Endothelial cell of umbilical vein (primary cell): ENCODE measurements at regions not wholly inside any gene's neighbourhood (a gene's known extent, or its start where the extent isn't known, plus 50 kb on each side); places are given as distances from the start of the nearest gene placed in this dataset.

ENCODE experiments used
- EZH2 ChIP-seq: IDR thresholded peaks from 2 replicates; pipeline ENCODE4 v1.6.1; 2012; ENCODE audit warnings: borderline replicate concordance, low read depth, mild to moderate bottlenecking, moderate library complexity, low read length, inconsistent platforms; ENCODE audit not compliant: severe bottlenecking
- FOS ChIP-seq: IDR thresholded peaks from 2 replicates; pipeline ENCODE4 v1.6.1; 2011; ENCODE audit warnings: mild to moderate bottlenecking, low read length, moderate library complexity, borderline replicate concordance; ENCODE audit not compliant: insufficient read depth
- GATA2 ChIP-seq: IDR thresholded peaks from 2 replicates; pipeline ENCODE4 v1.7.0; 2011; ENCODE audit warnings: low read depth, mild to moderate bottlenecking, moderate library complexity, mixed read lengths, low read length; ENCODE audit not compliant: insufficient read length, insufficient read depth
- JUN ChIP-seq: IDR thresholded peaks from 2 replicates; pipeline ENCODE4 v1.6.1; 2011; ENCODE audit warnings: borderline replicate concordance, low read depth; ENCODE audit not compliant: insufficient read length, insufficient read depth
- POLR2A ChIP-seq: IDR thresholded peaks from 2 replicates; pipeline ENCODE4 v1.6.1; 2012; ENCODE audit warnings: low read depth, mild to moderate bottlenecking, control low read depth, low read length
- POLR2AphosphoS5 ChIP-seq: IDR thresholded peaks from 2 replicates; pipeline ENCODE4 v1.6.1; 2012; ENCODE audit warnings: low read depth, mild to moderate bottlenecking, control low read depth, low read length, moderate library complexity; ENCODE audit not compliant: insufficient read depth
- TF ChIP-seq, protein P1 (sequence below), 2 donors: IDR thresholded peaks; 1 replicate in 1 of 2; 2 replicates in 1 of 2; pipeline ENCODE4 v1.5.1; 2011; ENCODE audit warnings: low read length in 2 of 2, mild to moderate bottlenecking in 2 of 2, moderate library complexity in 2 of 2, control low read depth in 1 of 2, inconsistent platforms in 1 of 2, low read depth in 1 of 2; ENCODE audit not compliant: insufficient read depth in 1 of 2; ENCODE audit errors: extremely low read depth in 1 of 2
- TF ChIP-seq, protein P2 (sequence below): IDR thresholded peaks from 2 replicates; pipeline ENCODE4 v1.6.1; 2011; ENCODE audit not compliant: insufficient read depth, insufficient read length

DNA sequence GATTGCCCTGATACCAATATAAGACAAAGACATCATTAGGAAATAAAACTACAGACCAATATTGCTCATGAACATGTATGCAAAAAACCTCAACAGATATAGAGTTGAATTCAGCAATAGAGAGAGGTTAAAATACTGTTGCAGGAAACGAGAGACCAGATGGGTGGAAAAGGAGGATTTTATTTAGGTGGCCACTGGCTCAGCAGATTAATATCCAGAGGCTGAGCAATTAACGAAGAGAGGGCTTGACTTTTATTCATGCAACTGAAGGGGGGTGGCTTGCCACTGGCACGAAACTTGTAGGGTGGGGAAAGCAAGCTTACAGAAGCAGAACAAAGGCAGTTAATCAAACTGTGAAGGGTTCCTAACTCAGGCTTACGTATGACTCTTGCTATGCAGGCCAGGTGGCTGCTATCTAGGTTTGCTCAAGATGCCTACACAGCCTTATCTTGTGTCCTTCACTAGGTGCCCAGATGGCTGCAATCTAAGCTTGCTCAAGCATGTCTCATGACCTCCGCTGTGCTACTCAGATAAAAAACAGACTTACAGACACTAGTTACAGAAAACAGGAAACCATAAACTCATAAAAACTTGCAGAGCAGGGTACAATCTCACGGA, 126.4 kb downstream of the MMUT start:
- no peak for TF ChIP-seq EZH2
- peak; percentile 64 for TF ChIP-seq POLR2A
- TF ChIP-seq, protein P1, sequence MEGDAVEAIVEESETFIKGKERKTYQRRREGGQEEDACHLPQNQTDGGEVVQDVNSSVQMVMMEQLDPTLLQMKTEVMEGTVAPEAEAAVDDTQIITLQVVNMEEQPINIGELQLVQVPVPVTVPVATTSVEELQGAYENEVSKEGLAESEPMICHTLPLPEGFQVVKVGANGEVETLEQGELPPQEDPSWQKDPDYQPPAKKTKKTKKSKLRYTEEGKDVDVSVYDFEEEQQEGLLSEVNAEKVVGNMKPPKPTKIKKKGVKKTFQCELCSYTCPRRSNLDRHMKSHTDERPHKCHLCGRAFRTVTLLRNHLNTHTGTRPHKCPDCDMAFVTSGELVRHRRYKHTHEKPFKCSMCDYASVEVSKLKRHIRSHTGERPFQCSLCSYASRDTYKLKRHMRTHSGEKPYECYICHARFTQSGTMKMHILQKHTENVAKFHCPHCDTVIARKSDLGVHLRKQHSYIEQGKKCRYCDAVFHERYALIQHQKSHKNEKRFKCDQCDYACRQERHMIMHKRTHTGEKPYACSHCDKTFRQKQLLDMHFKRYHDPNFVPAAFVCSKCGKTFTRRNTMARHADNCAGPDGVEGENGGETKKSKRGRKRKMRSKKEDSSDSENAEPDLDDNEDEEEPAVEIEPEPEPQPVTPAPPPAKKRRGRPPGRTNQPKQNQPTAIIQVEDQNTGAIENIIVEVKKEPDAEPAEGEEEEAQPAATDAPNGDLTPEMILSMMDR (IDR thresholded peaks at IDR 0.05; ENCODE audit: extremely low read depth in 1 of 2, insufficient read depth in 1 of 2, low read depth in 1 of 2, low read length in 2 of 2), result no peak
- peak; percentile 73 for TF ChIP-seq JUN
- TF ChIP-seq, protein P2, sequence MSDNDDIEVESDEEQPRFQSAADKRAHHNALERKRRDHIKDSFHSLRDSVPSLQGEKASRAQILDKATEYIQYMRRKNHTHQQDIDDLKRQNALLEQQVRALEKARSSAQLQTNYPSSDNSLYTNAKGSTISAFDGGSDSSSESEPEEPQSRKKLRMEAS, result no peak
- TF ChIP-seq POLR2AphosphoS5, result peak; percentile 76
- TF ChIP-seq GATA2, result peak; percentile 88
- peak; percentile 47 for TF ChIP-seq FOS
